ENCODE measurements at regions not wholly inside any gene's neighbourhood (a gene's known extent, or its start where the extent isn't known, plus 50 kb on each side); places are given as distances from the start of the nearest gene placed in this dataset.
"Not testable (repeated sequence)": the region's sequence is repeated elsewhere in the genome, so short reads cannot be mapped to it uniquely, and the experiment has no call there.

DNA sequence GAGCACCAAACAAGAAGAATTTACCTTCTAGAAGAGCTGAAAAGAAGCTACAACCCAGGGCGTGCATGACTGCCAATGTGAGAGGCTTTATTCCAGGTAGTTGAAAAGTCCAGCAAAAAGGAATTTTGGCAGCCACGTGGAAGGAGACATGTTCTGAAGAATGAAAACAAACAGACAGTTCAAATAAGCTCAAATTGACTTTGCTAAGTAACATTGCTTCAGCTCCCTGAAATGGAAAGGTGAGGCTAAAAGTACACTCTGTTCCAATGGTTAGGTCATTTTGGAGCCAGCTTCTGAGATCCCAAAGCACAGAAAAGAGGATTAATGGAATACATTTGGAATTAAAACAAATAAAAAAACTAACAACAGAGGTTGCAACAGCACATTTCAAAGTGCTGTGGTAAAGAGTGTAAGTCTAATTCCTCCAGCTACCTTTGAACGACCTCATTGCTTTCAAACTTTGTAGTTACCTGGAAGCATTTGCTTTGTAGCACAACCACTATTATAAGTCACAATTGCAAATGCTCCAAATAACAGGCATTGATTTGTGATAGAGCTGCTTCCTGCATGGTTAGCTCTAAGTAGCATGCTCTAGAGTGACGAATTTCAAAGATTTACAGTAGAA is 405.3 kb upstream of the EDA2R start:
- Histone ChIP-seq H3K9me3 (ENCODE audit: control insufficient read depth in 3 of 3, low read length in 3 of 3) (no peaks in the 10 kb centered on the region), H3K4me3 (ENCODE audit: low read length in 3 of 3) (no peak overlapping the region), H3K9ac (ENCODE audit: low read depth in 1 of 3, low read length in 3 of 3) (no peak overlapping the region), H3K4me1 (ENCODE audit: control insufficient read depth in 3 of 3, insufficient read depth in 3 of 3, low read length in 3 of 3) (no peaks in the 10 kb centered on the region), H3K27me3 (ENCODE audit: control insufficient read depth in 3 of 3, insufficient read depth in 3 of 3, low read length in 3 of 3) (peaks cover 0 to 5% (median 0%) of the 10 kb centered on the region in 3 donors), H3K27ac (ENCODE audit: low read depth, low read length) (no peak overlapping the region), H3K36me3 (ENCODE audit: control insufficient read depth in 3 of 3, insufficient read depth in 3 of 3, low read length in 3 of 3) (no peaks in the 10 kb centered on the region)

DNA sequence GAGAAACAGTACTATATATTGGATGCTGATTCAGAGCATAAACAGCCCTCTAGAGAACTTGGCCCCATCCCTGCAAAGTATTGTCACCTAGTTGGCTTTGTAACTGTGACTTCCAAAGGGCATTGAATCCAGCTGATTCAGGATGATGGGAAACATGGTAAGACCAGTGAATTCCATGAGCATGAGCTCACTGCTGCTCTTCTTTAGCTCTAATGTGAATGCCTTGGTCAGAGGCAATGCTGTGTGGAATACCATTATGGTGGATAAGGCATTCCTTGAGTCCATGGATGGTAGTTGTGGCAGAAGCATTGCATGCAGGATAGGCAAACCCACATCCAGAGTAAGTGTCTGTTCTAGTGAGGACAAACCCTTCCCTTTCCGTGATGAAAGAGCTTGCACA is 365.6 kb upstream of the EDA2R start:
- no peak overlapping the region for H3K4me3 ChIP-seq (ENCODE audit: low read length in 3 of 3)
- H3K9ac ChIP-seq (ENCODE audit: low read depth in 1 of 3, low read length in 3 of 3): no peak overlapping the region
- H3K9me3 ChIP-seq (ENCODE audit: control insufficient read depth in 3 of 3, low read length in 3 of 3): peaks cover 0 to 3% (median 0%) of the 10 kb centered on the region in 3 donors
- H3K27ac ChIP-seq (ENCODE audit: low read depth, low read length): no peak overlapping the region
- no peaks in the 10 kb centered on the region for H3K36me3 ChIP-seq (ENCODE audit: control insufficient read depth in 3 of 3, insufficient read depth in 3 of 3, low read length in 3 of 3)
- H3K27me3 ChIP-seq (ENCODE audit: control insufficient read depth in 3 of 3, insufficient read depth in 3 of 3, low read length in 3 of 3): no peaks in the 10 kb centered on the region
- no peaks in the 10 kb centered on the region for H3K4me1 ChIP-seq (ENCODE audit: control insufficient read depth in 3 of 3, insufficient read depth in 3 of 3, low read length in 3 of 3)

DNA sequence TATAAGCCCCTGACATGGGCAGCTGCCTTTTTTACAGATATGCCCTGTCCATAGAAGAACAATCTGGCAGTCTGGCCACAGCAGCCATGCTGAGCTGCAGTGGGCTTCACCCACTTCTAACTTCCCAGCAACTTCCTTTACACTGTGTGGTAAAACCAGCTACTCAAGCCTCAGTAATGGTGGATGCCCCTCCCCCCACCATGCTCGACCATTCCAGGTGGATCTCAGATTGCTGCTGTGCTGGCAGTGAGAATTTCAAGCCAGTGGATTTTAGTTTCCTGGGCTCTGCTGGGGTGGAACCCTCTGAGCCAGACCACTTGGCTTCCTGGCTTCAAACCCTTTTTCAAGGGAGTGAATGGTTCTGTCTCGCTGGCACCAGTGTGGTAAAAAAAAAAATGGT is 355.9 kb upstream of the EDA2R start:
- Histone ChIP-seq H3K4me3 (ENCODE audit: low read length in 3 of 3) (no peak overlapping the region), H3K4me1 (ENCODE audit: control insufficient read depth in 3 of 3, insufficient read depth in 3 of 3, low read length in 3 of 3) (no peaks in the 10 kb centered on the region), H3K9ac (ENCODE audit: low read depth in 1 of 3, low read length in 3 of 3) (no peak overlapping the region), H3K27me3 (ENCODE audit: control insufficient read depth in 3 of 3, insufficient read depth in 3 of 3, low read length in 3 of 3) (no peaks in the 10 kb centered on the region), H3K36me3 (ENCODE audit: control insufficient read depth in 3 of 3, insufficient read depth in 3 of 3, low read length in 3 of 3) (no peaks in the 10 kb centered on the region), H3K27ac (ENCODE audit: low read depth, low read length) (no peak overlapping the region), H3K9me3 (ENCODE audit: control insufficient read depth in 3 of 3, low read length in 3 of 3) (no peaks in the 10 kb centered on the region)

DNA sequence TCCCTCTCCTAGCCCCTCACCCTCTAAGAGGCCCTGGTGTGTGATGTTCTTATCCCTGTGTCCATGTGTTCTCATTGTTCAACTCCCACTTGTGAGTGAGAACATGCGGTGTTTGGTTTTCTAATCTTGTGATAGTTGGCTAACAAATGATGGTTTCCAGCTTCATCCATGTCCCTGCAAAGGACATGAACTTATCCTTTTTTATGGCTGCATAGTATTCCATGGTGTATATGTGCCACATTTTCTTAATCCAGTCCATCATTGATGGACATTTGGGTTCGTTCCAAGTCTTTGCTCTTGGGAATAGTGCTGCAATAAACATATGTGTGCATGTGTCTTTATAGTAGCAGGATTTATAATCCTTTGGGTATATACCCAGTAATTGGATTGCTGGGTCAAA is 353.2 kb upstream of the EDA2R start:
- H3K36me3 ChIP-seq (ENCODE audit: control insufficient read depth in 3 of 3, insufficient read depth in 3 of 3, low read length in 3 of 3); H3K9ac ChIP-seq (ENCODE audit: low read depth in 1 of 3, low read length in 3 of 3); H3K27ac ChIP-seq (ENCODE audit: low read depth, low read length); H3K27me3 ChIP-seq (ENCODE audit: control insufficient read depth in 3 of 3, insufficient read depth in 3 of 3, low read length in 3 of 3); H3K4me3 ChIP-seq (ENCODE audit: low read length in 3 of 3); H3K4me1 ChIP-seq (ENCODE audit: control insufficient read depth in 3 of 3, insufficient read depth in 3 of 3, low read length in 3 of 3); H3K9me3 ChIP-seq (ENCODE audit: control insufficient read depth in 3 of 3, low read length in 3 of 3): not testable (repeated sequence)

DNA sequence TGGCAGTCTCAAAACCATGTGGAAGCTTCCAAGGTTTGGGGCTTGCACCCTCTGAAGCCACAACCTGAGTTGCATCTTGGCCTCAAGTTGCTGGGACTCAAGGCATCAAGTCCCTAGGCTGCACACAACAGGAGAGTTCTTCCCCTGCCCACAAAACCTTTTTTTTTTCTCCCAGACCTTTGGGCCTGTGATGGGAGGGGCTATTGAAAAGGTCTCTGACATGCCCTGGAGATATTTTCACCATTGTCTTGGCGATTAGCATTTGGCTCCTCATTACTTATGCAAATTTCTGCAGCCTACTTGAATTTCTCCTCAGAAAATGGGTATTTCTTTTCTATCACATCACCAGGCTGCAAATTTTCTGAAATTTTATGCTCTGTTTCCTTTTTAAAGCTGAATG is 349.5 kb upstream of the EDA2R start:
- H3K27me3 ChIP-seq (ENCODE audit: control insufficient read depth in 3 of 3, insufficient read depth in 3 of 3, low read length in 3 of 3): no peaks in the 10 kb centered on the region
- H3K36me3 ChIP-seq (ENCODE audit: control insufficient read depth in 3 of 3, insufficient read depth in 3 of 3, low read length in 3 of 3): no peaks in the 10 kb centered on the region

DNA sequence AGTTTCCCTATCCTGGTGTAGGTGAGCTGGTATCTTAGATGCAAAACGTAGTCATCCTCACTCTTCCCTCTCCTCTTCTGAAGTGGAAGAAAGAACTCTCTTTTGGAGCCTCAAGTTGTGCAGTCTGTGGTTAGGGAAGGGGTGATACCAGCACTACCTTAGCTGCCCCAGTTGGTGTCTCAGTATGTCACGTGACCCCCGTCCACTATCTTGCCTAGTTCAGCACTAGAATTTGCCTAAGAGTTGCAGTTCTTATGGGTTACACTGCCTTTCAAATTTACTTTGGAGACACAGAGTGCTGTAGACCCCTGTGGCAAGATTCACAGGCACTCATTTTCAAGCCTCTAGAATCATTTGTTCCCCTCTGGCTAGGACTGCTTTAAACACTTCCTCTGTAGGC is 322.8 kb upstream of the EDA2R start:
- Histone ChIP-seq H3K4me3 (ENCODE audit: low read length in 3 of 3) (no peak overlapping the region), H3K9ac (ENCODE audit: low read depth in 1 of 3, low read length in 3 of 3) (no peak overlapping the region), H3K4me1 (ENCODE audit: control insufficient read depth in 3 of 3, insufficient read depth in 3 of 3, low read length in 3 of 3) (no peaks in the 10 kb centered on the region), H3K27ac (ENCODE audit: low read depth, low read length) (no peak overlapping the region), H3K36me3 (ENCODE audit: control insufficient read depth in 3 of 3, insufficient read depth in 3 of 3, low read length in 3 of 3) (no peaks in the 10 kb centered on the region), H3K9me3 (ENCODE audit: control insufficient read depth in 3 of 3, low read length in 3 of 3) (no peaks in the 10 kb centered on the region), H3K27me3 (ENCODE audit: control insufficient read depth in 3 of 3, insufficient read depth in 3 of 3, low read length in 3 of 3) (no peaks in the 10 kb centered on the region)

More for the DNA sequence above, 349.5 kb upstream of the EDA2R start:
- Histone ChIP-seq H3K4me3 (ENCODE audit: low read length in 3 of 3) (no peak overlapping the region), H3K9me3 (ENCODE audit: control insufficient read depth in 3 of 3, low read length in 3 of 3) (no peaks in the 10 kb centered on the region), H3K4me1 (ENCODE audit: control insufficient read depth in 3 of 3, insufficient read depth in 3 of 3, low read length in 3 of 3) (no peaks in the 10 kb centered on the region), H3K27ac (ENCODE audit: low read depth, low read length) (no peak overlapping the region), H3K9ac (ENCODE audit: low read depth in 1 of 3, low read length in 3 of 3) (no peak overlapping the region)

DNA sequence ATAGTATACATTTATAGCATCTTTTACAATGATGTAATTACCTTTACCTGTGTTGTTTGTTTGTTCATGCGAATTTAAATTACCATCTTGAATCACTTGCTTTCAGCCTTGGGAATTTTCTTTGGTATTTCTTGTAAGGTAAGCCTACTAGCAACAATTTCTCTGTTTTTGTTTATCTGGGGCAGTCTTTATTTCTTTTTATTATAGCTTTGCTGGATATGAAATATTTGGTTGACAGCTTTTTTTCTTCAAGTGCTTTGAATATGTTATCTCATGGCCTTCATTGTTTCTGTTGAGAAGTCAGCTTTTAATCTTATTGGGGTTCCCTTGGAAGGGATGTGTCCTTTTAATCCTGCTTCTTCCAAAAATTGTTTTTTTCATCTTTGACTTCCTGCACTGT is 292.8 kb upstream of the EDA2R start:
- no peaks in the 10 kb centered on the region for H3K27me3 ChIP-seq (ENCODE audit: control insufficient read depth in 3 of 3, insufficient read depth in 3 of 3, low read length in 3 of 3)
- H3K27ac ChIP-seq (ENCODE audit: low read depth, low read length): no peak overlapping the region
- no peak overlapping the region for H3K9ac ChIP-seq (ENCODE audit: low read depth in 1 of 3, low read length in 3 of 3)
- H3K4me1 ChIP-seq (ENCODE audit: control insufficient read depth in 3 of 3, insufficient read depth in 3 of 3, low read length in 3 of 3): no peaks in the 10 kb centered on the region
- H3K36me3 ChIP-seq (ENCODE audit: control insufficient read depth in 3 of 3, insufficient read depth in 3 of 3, low read length in 3 of 3): no peaks in the 10 kb centered on the region
- no peak overlapping the region for H3K4me3 ChIP-seq (ENCODE audit: low read length in 3 of 3)
- H3K9me3 ChIP-seq (ENCODE audit: control insufficient read depth in 3 of 3, low read length in 3 of 3): no peaks in the 10 kb centered on the region

DNA sequence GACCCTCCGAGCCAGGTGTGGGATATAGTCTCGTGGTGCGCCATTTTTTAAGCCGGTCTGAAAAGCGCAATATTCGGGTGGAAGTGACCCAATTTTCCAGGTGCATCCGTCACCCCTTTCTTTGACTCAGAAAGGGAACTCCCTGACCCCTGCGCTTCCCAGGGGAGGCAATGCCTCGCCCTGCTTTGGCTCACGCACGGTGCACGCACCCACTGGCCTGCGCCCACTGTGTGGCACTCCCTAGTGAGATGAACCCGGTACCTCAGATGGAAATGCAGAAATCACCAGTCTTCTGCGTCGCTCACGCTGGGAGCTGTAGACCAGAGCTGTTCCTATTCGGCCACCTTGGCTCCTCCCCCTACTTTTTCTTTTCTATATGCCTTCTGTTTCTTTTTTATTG is 291.6 kb upstream of the EDA2R start:
- not testable (repeated sequence) for H3K4me3 ChIP-seq (ENCODE audit: low read length in 3 of 3); H3K9me3 ChIP-seq (ENCODE audit: control insufficient read depth in 3 of 3, low read length in 3 of 3); H3K9ac ChIP-seq (ENCODE audit: low read depth in 1 of 3, low read length in 3 of 3); H3K36me3 ChIP-seq (ENCODE audit: control insufficient read depth in 3 of 3, insufficient read depth in 3 of 3, low read length in 3 of 3); H3K27ac ChIP-seq (ENCODE audit: low read depth, low read length); H3K4me1 ChIP-seq (ENCODE audit: control insufficient read depth in 3 of 3, insufficient read depth in 3 of 3, low read length in 3 of 3); H3K27me3 ChIP-seq (ENCODE audit: control insufficient read depth in 3 of 3, insufficient read depth in 3 of 3, low read length in 3 of 3)

DNA sequence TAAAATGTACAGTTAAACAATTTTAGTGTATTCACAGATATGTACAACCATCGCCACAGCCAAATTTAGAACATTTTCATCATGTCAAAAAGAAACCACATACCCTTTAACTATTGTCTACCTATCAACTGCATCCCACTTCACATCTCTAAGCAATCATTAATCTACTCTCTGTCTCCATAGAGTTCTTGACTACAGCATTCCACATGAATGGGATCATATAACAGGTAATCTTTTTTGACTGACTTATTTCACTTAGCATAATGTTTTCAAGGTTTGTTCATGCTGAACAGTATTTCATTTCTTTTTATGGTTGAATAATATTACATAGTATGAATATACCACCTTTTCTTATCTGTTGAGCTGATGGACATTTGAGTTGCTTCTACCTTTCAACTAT is 281.4 kb upstream of the EDA2R start:
- Histone ChIP-seq H3K27me3 (ENCODE audit: control insufficient read depth in 3 of 3, insufficient read depth in 3 of 3, low read length in 3 of 3) (no peaks in the 10 kb centered on the region), H3K4me3 (ENCODE audit: low read length in 3 of 3) (no peak overlapping the region), H3K27ac (ENCODE audit: low read depth, low read length) (no peak overlapping the region), H3K36me3 (ENCODE audit: control insufficient read depth in 3 of 3, insufficient read depth in 3 of 3, low read length in 3 of 3) (no peaks in the 10 kb centered on the region), H3K9me3 (ENCODE audit: control insufficient read depth in 3 of 3, low read length in 3 of 3) (peaks cover 0 to 2% (median 0%) of the 10 kb centered on the region in 3 donors), H3K9ac (ENCODE audit: low read depth in 1 of 3, low read length in 3 of 3) (no peak overlapping the region), H3K4me1 (ENCODE audit: control insufficient read depth in 3 of 3, insufficient read depth in 3 of 3, low read length in 3 of 3) (no peaks in the 10 kb centered on the region)

DNA sequence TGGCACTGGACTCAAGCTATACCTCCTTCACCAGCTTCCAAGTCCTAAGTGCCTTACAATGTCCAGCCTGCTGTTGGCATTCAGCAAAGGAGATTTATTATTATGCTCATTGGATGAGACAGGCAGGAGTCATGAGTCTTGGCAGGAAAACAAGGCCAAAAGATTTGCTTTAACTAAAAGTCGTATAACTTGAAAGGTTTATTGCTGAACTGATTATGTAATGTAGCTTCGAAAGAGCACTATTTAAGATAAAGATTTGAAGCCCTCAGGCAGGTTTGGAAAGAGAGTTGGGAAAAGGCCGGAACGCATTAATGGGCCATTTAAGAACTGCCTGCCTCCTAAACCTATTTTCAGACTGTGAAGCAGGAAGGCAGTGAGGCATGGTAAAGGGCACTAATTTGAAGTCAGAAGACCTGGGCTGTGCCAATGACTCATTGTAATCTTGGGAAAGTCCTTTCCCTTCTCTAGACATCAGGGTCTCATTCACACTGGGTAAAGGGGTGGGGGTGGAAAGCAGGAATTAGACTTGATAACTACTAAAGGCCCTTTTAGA is 280.5 kb upstream of the EDA2R start:
- Histone ChIP-seq H3K4me1 (ENCODE audit: control insufficient read depth in 3 of 3, insufficient read depth in 3 of 3, low read length in 3 of 3) (no peaks in the 10 kb centered on the region), H3K27me3 (ENCODE audit: control insufficient read depth in 3 of 3, insufficient read depth in 3 of 3, low read length in 3 of 3) (no peaks in the 10 kb centered on the region), H3K9ac (ENCODE audit: low read depth in 1 of 3, low read length in 3 of 3) (no peak overlapping the region), H3K27ac (ENCODE audit: low read depth, low read length) (no peak overlapping the region), H3K4me3 (ENCODE audit: low read length in 3 of 3) (no peak overlapping the region), H3K9me3 (ENCODE audit: control insufficient read depth in 3 of 3, low read length in 3 of 3) (peaks cover 0 to under 1% (median 0%) of the 10 kb centered on the region in 3 donors), H3K36me3 (ENCODE audit: control insufficient read depth in 3 of 3, insufficient read depth in 3 of 3, low read length in 3 of 3) (no peaks in the 10 kb centered on the region)

Data from skeletal muscle tissue (tissue), 3 donors.